ENCODE measurements at regions not wholly inside any gene's neighbourhood (a gene's known extent, or its start where the extent isn't known, plus 50 kb on each side); places are given as distances from the start of the nearest gene placed in this dataset.
"Not testable (repeated sequence)": the region's sequence is repeated elsewhere in the genome, so short reads cannot be mapped to it uniquely, and the experiment has no call there.

- WGBS (ENCODE audit: extremely low coverage, insufficient coverage, insufficient read length): no CpG with 5 or more reads among the region's 3 CpGs
- Histone ChIP-seq H3K4me1 (ENCODE audit: control insufficient read depth in 1 of 2, insufficient read depth in 2 of 2, low read length in 2 of 2) (no peaks in the 10 kb centered on the region), H2BK120ac (ENCODE audit: insufficient read depth, low read length, poor library complexity) (no peak overlapping the region)
Measured at GRCh38 chrX:127877318-127877717, 174.9 kb downstream of the ACTRT1 start.

GRCh38 chrX:127873637-127874036, 178.6 kb downstream of the ACTRT1 start:
- Histone ChIP-seq H2BK120ac (ENCODE audit: insufficient read depth, low read length, poor library complexity) (no peak overlapping the region), H3K27ac (ENCODE audit: low read depth, low read length) (no peak overlapping the region), H3K14ac (ENCODE audit: low read length) (no peak overlapping the region), H3K4ac (ENCODE audit: low read depth, low read length) (no peak overlapping the region), H4K8ac (ENCODE audit: low read depth, low read length) (no peak overlapping the region), H4K91ac (ENCODE audit: low read depth, low read length) (no peak overlapping the region), H3K27me3 (ENCODE audit: insufficient read depth, low read length) (no peaks in the 10 kb centered on the region), H3K36me3 (ENCODE audit: control insufficient read depth in 1 of 2, insufficient read depth in 2 of 2, low read length in 2 of 2) (no peaks in the 10 kb centered on the region), H3K23ac (ENCODE audit: low read length) (no peak overlapping the region), H2BK5ac (ENCODE audit: low read depth, low read length, poor library complexity) (no peak overlapping the region), H3K79me2 (ENCODE audit: control insufficient read depth, insufficient read depth, low read length, poor library complexity) (no peaks in the 10 kb centered on the region), H2AK5ac (ENCODE audit: low read length) (no peak overlapping the region), H3K4me1 (ENCODE audit: control insufficient read depth in 1 of 2, insufficient read depth in 2 of 2, low read length in 2 of 2) (no peaks in the 10 kb centered on the region), H3K4me3 (ENCODE audit: low read depth, low read length) (no peak overlapping the region), H4K12ac (ENCODE audit: low read depth, low read length) (peak overlapping the region; percentile 43), H3K79me1 (ENCODE audit: low read length) (no peaks in the 10 kb centered on the region), H3K9me3 (ENCODE audit: insufficient read depth, low read depth, low read length) (no peaks in the 10 kb centered on the region), H3K9ac (ENCODE audit: low read length) (no peak overlapping the region), H3K4me2 (ENCODE audit: low read length) (no peak overlapping the region), H2BK12ac (ENCODE audit: low read length) (no peak overlapping the region), H3K18ac (ENCODE audit: low read length) (no peak overlapping the region), H2AFZ (ENCODE audit: insufficient read depth, low read length, poor library complexity) (no peak overlapping the region)
- no peak for DNase-seq
- no CpG with 5 or more reads among the region's 4 CpGs for WGBS (ENCODE audit: extremely low coverage, insufficient coverage, insufficient read length)

More at GRCh38 chrX:127877318-127877717, 174.9 kb downstream of the ACTRT1 start:
- no peak overlapping the region for H3K9ac ChIP-seq (ENCODE audit: low read length)
- H4K91ac ChIP-seq (ENCODE audit: low read depth, low read length): no peak overlapping the region
- no peak overlapping the region for H3K4ac ChIP-seq (ENCODE audit: low read depth, low read length)
- no peaks in the 10 kb centered on the region for H3K79me2 ChIP-seq (ENCODE audit: control insufficient read depth, insufficient read depth, low read length, poor library complexity)
- H4K12ac ChIP-seq (ENCODE audit: low read depth, low read length): no peak overlapping the region
- no peak overlapping the region for H3K18ac ChIP-seq (ENCODE audit: low read length)
- DNase-seq: no peak
- no peaks in the 10 kb centered on the region for H3K36me3 ChIP-seq (ENCODE audit: control insufficient read depth in 1 of 2, insufficient read depth in 2 of 2, low read length in 2 of 2)
- H2AFZ ChIP-seq (ENCODE audit: insufficient read depth, low read length, poor library complexity): no peak overlapping the region
- H4K8ac ChIP-seq (ENCODE audit: low read depth, low read length): no peak overlapping the region
- no peak overlapping the region for H2BK12ac ChIP-seq (ENCODE audit: low read length)
- no peak overlapping the region for H3K14ac ChIP-seq (ENCODE audit: low read length)
- H3K9me3 ChIP-seq (ENCODE audit: insufficient read depth, low read depth, low read length): no peaks in the 10 kb centered on the region
- no peaks in the 10 kb centered on the region for H3K27me3 ChIP-seq (ENCODE audit: insufficient read depth, low read length)
- no peak overlapping the region for H3K4me2 ChIP-seq (ENCODE audit: low read length)
- no peak overlapping the region for H2BK5ac ChIP-seq (ENCODE audit: low read depth, low read length, poor library complexity)
- H2AK5ac ChIP-seq (ENCODE audit: low read length): no peak overlapping the region
- no peak overlapping the region for H3K23ac ChIP-seq (ENCODE audit: low read length)
- H3K27ac ChIP-seq (ENCODE audit: low read depth, low read length): no peak overlapping the region
- H3K79me1 ChIP-seq (ENCODE audit: low read length): no peaks in the 10 kb centered on the region
- no peak overlapping the region for H3K4me3 ChIP-seq (ENCODE audit: low read depth, low read length)

GRCh38 chrX:127866857-127867256, 185.3 kb downstream of the ACTRT1 start:
- not testable (repeated sequence) for H2BK5ac ChIP-seq (ENCODE audit: low read depth, low read length, poor library complexity); H3K9me3 ChIP-seq (ENCODE audit: insufficient read depth, low read depth, low read length); H3K23ac ChIP-seq (ENCODE audit: low read length); H3K9ac ChIP-seq (ENCODE audit: low read length); H4K12ac ChIP-seq (ENCODE audit: low read depth, low read length); H2BK12ac ChIP-seq (ENCODE audit: low read length); H4K91ac ChIP-seq (ENCODE audit: low read depth, low read length); H2AK5ac ChIP-seq (ENCODE audit: low read length); H3K79me1 ChIP-seq (ENCODE audit: low read length); H3K79me2 ChIP-seq (ENCODE audit: control insufficient read depth, insufficient read depth, low read length, poor library complexity); H3K4ac ChIP-seq (ENCODE audit: low read depth, low read length); H2AFZ ChIP-seq (ENCODE audit: insufficient read depth, low read length, poor library complexity); H3K4me1 ChIP-seq (ENCODE audit: control insufficient read depth in 1 of 2, insufficient read depth in 2 of 2, low read length in 2 of 2); H2BK120ac ChIP-seq (ENCODE audit: insufficient read depth, low read length, poor library complexity); H3K18ac ChIP-seq (ENCODE audit: low read length); H3K27me3 ChIP-seq (ENCODE audit: insufficient read depth, low read length); H3K4me3 ChIP-seq (ENCODE audit: low read depth, low read length); H3K4me2 ChIP-seq (ENCODE audit: low read length); DNase-seq; H4K8ac ChIP-seq (ENCODE audit: low read depth, low read length); H3K14ac ChIP-seq (ENCODE audit: low read length); H3K27ac ChIP-seq (ENCODE audit: low read depth, low read length); H3K36me3 ChIP-seq (ENCODE audit: control insufficient read depth in 1 of 2, insufficient read depth in 2 of 2, low read length in 2 of 2)
- no CpG with 5 or more reads among the region's 8 CpGs for WGBS (ENCODE audit: extremely low coverage, insufficient coverage, insufficient read length)

GRCh38 chrX:127861611-127862010, 190.6 kb downstream of the ACTRT1 start:
- Histone ChIP-seq H2BK120ac (ENCODE audit: insufficient read depth, low read length, poor library complexity) (no peak overlapping the region), H3K9ac (ENCODE audit: low read length) (no peak overlapping the region), H3K79me1 (ENCODE audit: low read length) (no peaks in the 10 kb centered on the region), H4K91ac (ENCODE audit: low read depth, low read length) (no peak overlapping the region), H3K27me3 (ENCODE audit: insufficient read depth, low read length) (no peaks in the 10 kb centered on the region), H3K23ac (ENCODE audit: low read length) (no peak overlapping the region), H2AK5ac (ENCODE audit: low read length) (no peak overlapping the region), H3K18ac (ENCODE audit: low read length) (no peak overlapping the region), H3K4me2 (ENCODE audit: low read length) (no peak overlapping the region), H3K4me3 (ENCODE audit: low read depth, low read length) (no peak overlapping the region), H2BK5ac (ENCODE audit: low read depth, low read length, poor library complexity) (no peak overlapping the region), H2AFZ (ENCODE audit: insufficient read depth, low read length, poor library complexity) (no peak overlapping the region), H3K9me3 (ENCODE audit: insufficient read depth, low read depth, low read length) (no peaks in the 10 kb centered on the region), H3K4ac (ENCODE audit: low read depth, low read length) (no peak overlapping the region), H3K79me2 (ENCODE audit: control insufficient read depth, insufficient read depth, low read length, poor library complexity) (no peaks in the 10 kb centered on the region), H4K12ac (ENCODE audit: low read depth, low read length) (no peak overlapping the region), H4K8ac (ENCODE audit: low read depth, low read length) (no peak overlapping the region), H3K14ac (ENCODE audit: low read length) (no peak overlapping the region), H2BK12ac (ENCODE audit: low read length) (no peak overlapping the region), H3K4me1 (ENCODE audit: control insufficient read depth in 1 of 2, insufficient read depth in 2 of 2, low read length in 2 of 2) (no peaks in the 10 kb centered on the region), H3K27ac (ENCODE audit: low read depth, low read length) (no peak overlapping the region), H3K36me3 (ENCODE audit: control insufficient read depth in 1 of 2, insufficient read depth in 2 of 2, low read length in 2 of 2) (no peaks in the 10 kb centered on the region)
- DNase-seq: no peak
- no CpG with 5 or more reads among the region's 2 CpGs for WGBS (ENCODE audit: extremely low coverage, insufficient coverage, insufficient read length)
